ENCODE measurements at regions not wholly inside any gene's neighbourhood (a gene's known extent, or its start where the extent isn't known, plus 50 kb on each side); places are given as distances from the start of the nearest gene placed in this dataset.

- DNase-seq = no peak
- Histone ChIP-seq H3K4me3 (no peak overlapping the region), H3K9me3 (no peaks in the 10 kb centered on the region), H3K36me3 (no peaks in the 10 kb centered on the region), H3K27me3 (no peaks in the 10 kb centered on the region), H3K27ac (no peak overlapping the region), H3K4me1 (ENCODE audit: insufficient read depth) (no peaks in the 10 kb centered on the region)
- intact Hi-C loops (cut with DNase I) = no loop called here
- 59 to 64% (median 60%) methylated on average over 3 of the region's 3 CpGs for WGBS, 3 donors
- TF ChIP-seq POLR2A (IDR thresholded peaks at IDR 0.05) (no peak), EP300 (IDR thresholded peaks at IDR 0.05) (no peak)
- TF ChIP-seq, protein P1, sequence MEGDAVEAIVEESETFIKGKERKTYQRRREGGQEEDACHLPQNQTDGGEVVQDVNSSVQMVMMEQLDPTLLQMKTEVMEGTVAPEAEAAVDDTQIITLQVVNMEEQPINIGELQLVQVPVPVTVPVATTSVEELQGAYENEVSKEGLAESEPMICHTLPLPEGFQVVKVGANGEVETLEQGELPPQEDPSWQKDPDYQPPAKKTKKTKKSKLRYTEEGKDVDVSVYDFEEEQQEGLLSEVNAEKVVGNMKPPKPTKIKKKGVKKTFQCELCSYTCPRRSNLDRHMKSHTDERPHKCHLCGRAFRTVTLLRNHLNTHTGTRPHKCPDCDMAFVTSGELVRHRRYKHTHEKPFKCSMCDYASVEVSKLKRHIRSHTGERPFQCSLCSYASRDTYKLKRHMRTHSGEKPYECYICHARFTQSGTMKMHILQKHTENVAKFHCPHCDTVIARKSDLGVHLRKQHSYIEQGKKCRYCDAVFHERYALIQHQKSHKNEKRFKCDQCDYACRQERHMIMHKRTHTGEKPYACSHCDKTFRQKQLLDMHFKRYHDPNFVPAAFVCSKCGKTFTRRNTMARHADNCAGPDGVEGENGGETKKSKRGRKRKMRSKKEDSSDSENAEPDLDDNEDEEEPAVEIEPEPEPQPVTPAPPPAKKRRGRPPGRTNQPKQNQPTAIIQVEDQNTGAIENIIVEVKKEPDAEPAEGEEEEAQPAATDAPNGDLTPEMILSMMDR (IDR thresholded peaks at IDR 0.05) = no peak
Measured at GRCh38 chr2:23269747-23270146, 115.2 kb upstream of the KLHL29 start.

DNA sequence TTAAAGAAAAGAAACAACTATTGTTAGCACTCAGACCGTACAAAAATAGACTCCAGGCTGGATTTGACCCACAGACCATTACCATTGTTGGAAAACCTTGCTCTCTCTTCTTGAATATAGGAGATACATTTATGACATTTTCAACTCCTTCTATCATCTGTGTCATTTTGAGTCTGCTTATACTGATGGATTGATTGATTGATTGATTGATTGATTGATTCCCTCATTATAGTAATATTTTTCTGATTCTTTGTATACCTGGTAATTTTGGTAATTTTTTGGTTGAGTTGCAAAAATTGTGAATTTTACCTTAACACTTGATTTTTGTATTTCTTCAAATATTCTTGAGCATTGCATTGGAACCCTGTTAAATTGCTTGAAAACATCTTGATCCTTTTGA, 114.2 kb upstream of the KLHL29 start:
- intact Hi-C loops (cut with DNase I) = no loop called here
- H3K36me3 ChIP-seq = no peaks in the 10 kb centered on the region
- H3K4me3 ChIP-seq = no peak overlapping the region
- H3K27me3 ChIP-seq = no peaks in the 10 kb centered on the region
- H3K27ac ChIP-seq = no peak overlapping the region
- no peaks in the 10 kb centered on the region for H3K4me1 ChIP-seq (ENCODE audit: insufficient read depth)
- WGBS, 3 donors = 82 to 92% (median 87%) methylated on average over 1 of the region's 1 CpG
- DNase-seq = no peak
- no peak for TF ChIP-seq EP300 (IDR thresholded peaks at IDR 0.05)
- TF ChIP-seq POLR2A (IDR thresholded peaks at IDR 0.05) = no peak
- TF ChIP-seq, protein P1 (IDR thresholded peaks at IDR 0.05) = no peak
- no peaks in the 10 kb centered on the region for H3K9me3 ChIP-seq

GRCh38 chr2:23271230-23271629, 113.7 kb upstream of the KLHL29 start:
- H3K4me1 ChIP-seq (ENCODE audit: insufficient read depth) = no peaks in the 10 kb centered on the region
- DNase-seq = no peak
- no peaks in the 10 kb centered on the region for H3K27me3 ChIP-seq
- no peak overlapping the region for H3K27ac ChIP-seq
- TF ChIP-seq, protein P1 (IDR thresholded peaks at IDR 0.05) = no peak
- TF ChIP-seq EP300 (IDR thresholded peaks at IDR 0.05) (no peak), POLR2A (IDR thresholded peaks at IDR 0.05) (no peak)
- H3K4me3 ChIP-seq = no peak overlapping the region
- WGBS, 3 donors = 77 to 83% (median 83%) methylated on average over 4 of the region's 4 CpGs
- H3K36me3 ChIP-seq = no peaks in the 10 kb centered on the region
- no peaks in the 10 kb centered on the region for H3K9me3 ChIP-seq
- intact Hi-C loops (cut with DNase I) = no loop called here

DNA sequence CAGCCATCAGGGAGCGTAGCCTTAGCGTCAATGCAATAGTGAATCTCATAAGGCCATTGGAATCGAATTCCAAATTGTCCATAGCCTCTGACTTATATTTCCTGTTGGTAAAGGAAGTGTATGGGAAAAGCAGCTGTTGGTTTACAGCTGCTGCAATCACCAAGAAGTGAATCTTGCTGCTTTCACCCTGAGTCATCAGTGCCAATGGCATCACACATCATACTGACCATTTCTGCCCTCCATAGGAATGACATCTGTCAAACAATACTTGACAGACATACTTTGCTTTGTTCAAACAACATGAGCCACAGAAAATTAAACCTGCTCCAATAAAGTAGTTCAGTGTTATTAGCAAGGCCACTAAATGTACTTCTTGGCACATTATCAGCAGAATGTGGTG, 111.2 kb upstream of the KLHL29 start:
- whole genome bisulfite sequencing, 3 donors = 94 to 100% (median 95%) methylated on average over 3 of the region's 3 CpGs
- H3K36me3 ChIP-seq = no peaks in the 10 kb centered on the region
- H3K4me3 ChIP-seq = no peak overlapping the region
- no peaks in the 10 kb centered on the region for H3K4me1 ChIP-seq (ENCODE audit: insufficient read depth)
- no peaks in the 10 kb centered on the region for H3K9me3 ChIP-seq
- DNase-seq = no peak
- H3K27ac ChIP-seq = no peak overlapping the region
- TF ChIP-seq, protein P1 (IDR thresholded peaks at IDR 0.05) = no peak
- TF ChIP-seq POLR2A (IDR thresholded peaks at IDR 0.05) (no peak), EP300 (IDR thresholded peaks at IDR 0.05) (no peak)
- no peaks in the 10 kb centered on the region for H3K27me3 ChIP-seq
- intact Hi-C loops (cut with DNase I) = no loop called here

- Histone ChIP-seq H3K4me1 (ENCODE audit: insufficient read depth) (no peaks in the 10 kb centered on the region), H3K27me3 (no peaks in the 10 kb centered on the region), H3K9me3 (no peaks in the 10 kb centered on the region), H3K27ac (no peak overlapping the region), H3K36me3 (no peaks in the 10 kb centered on the region), H3K4me3 (no peak overlapping the region)
- intact Hi-C loops (cut with DNase I) = no loop called here
- DNase-seq = no peak
- TF ChIP-seq POLR2A (IDR thresholded peaks at IDR 0.05) (no peak), EP300 (IDR thresholded peaks at IDR 0.05) (no peak)
- TF ChIP-seq, protein P1 (IDR thresholded peaks at IDR 0.05) = no peak
- 86 to 88% (median 87%) methylated on average over 2 of the region's 2 CpGs for WGBS, 3 donors
Measured at GRCh38 chr2:23280401-23280800, 104.6 kb upstream of the KLHL29 start.

Data from ovary (tissue), 7 donors.